ENCODE measurements at regions not wholly inside any gene's neighbourhood (a gene's known extent, or its start where the extent isn't known, plus 50 kb on each side); places are given as distances from the start of the nearest gene placed in this dataset.

DNA sequence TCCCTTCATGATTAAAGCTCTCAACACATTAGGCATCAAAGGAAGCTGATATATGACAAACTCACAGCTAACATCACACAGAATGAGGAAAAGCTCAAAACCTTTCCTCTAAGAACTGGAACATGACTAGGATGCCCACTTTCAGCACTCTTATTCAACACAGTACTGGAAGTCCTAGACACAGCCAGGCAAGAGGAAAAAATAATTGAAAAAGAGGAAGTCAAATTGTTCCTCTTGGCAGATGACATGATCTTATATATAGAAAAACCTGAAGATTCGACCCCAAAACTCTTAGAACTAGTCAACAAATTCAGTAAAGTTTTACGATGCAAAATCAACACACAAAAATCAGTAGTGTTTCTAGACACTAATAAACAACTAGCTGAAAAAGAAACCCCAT, 144.3 kb upstream of the NREP start:
- intact Hi-C loops (cut with micrococcal nuclease; ENCODE audit: unreplicated experiment): no loop called here
- TF ChIP-seq EZH2 (IDR thresholded peaks at IDR 0.05; ENCODE audit: borderline replicate concordance, low read depth, low read length, poor library complexity, severe bottlenecking) (no peak), CTCF (conservative IDR thresholded peaks at IDR 0.05; ENCODE audit: low read depth, low read length) (no peak)
- Histone ChIP-seq H3K9me3 (ENCODE audit: low read depth, low read length, poor library complexity, severe bottlenecking) (peaks cover 3% of the 10 kb centered on the region), H3K4me1 (ENCODE audit: insufficient read depth, low read length, poor library complexity, severe bottlenecking) (no peaks in the 10 kb centered on the region), H3K36me3 (ENCODE audit: insufficient read depth, low read length, poor library complexity, severe bottlenecking) (no peaks in the 10 kb centered on the region), H3K4me3 (ENCODE audit: low read depth, low read length, poor library complexity, severe bottlenecking) (no peak overlapping the region), H3K27me3 (replicated peaks; ENCODE audit: insufficient read depth, low read depth, low read length, poor library complexity) (no peaks in the 10 kb centered on the region), H3K27ac (ENCODE audit: low read depth, low read length, poor library complexity, severe bottlenecking) (no peak overlapping the region)
- ChIA-PET CTCF (no interaction called here), POLR2A (ENCODE audit: low non-redundant PET) (no interaction called here)
- no TSS peak for BruUV-seq (replicated peaks)
- no peak for DNase-seq (ENCODE audit: low spot score)

GRCh38 chr5:111892949-111893348, 136.0 kb upstream of the NREP start:
- TF ChIP-seq CTCF (conservative IDR thresholded peaks at IDR 0.05; ENCODE audit: low read depth, low read length): no peak
- TF ChIP-seq EZH2 (IDR thresholded peaks at IDR 0.05; ENCODE audit: borderline replicate concordance, low read depth, low read length, poor library complexity, severe bottlenecking): no peak
- DNase-seq (ENCODE audit: low spot score): no peak
- BruUV-seq (replicated peaks): no TSS peak
- ChIA-PET POLR2A (ENCODE audit: low non-redundant PET) (no interaction called here), CTCF (no interaction called here)
- no peaks in the 10 kb centered on the region for H3K9me3 ChIP-seq (ENCODE audit: low read depth, low read length, poor library complexity, severe bottlenecking)
- H3K27ac ChIP-seq (ENCODE audit: low read depth, low read length, poor library complexity, severe bottlenecking): no peak overlapping the region
- H3K4me3 ChIP-seq (ENCODE audit: low read depth, low read length, poor library complexity, severe bottlenecking): no peak overlapping the region
- no peaks in the 10 kb centered on the region for H3K4me1 ChIP-seq (ENCODE audit: insufficient read depth, low read length, poor library complexity, severe bottlenecking)
- H3K36me3 ChIP-seq (ENCODE audit: insufficient read depth, low read length, poor library complexity, severe bottlenecking): no peaks in the 10 kb centered on the region
- no peaks in the 10 kb centered on the region for H3K27me3 ChIP-seq (replicated peaks; ENCODE audit: insufficient read depth, low read depth, low read length, poor library complexity)
- intact Hi-C loops (cut with micrococcal nuclease; ENCODE audit: unreplicated experiment): no loop called here

- Histone ChIP-seq H3K4me3 (ENCODE audit: low read depth, low read length, poor library complexity, severe bottlenecking) (no peak overlapping the region), H3K27me3 (replicated peaks; ENCODE audit: insufficient read depth, low read depth, low read length, poor library complexity) (no peaks in the 10 kb centered on the region), H3K4me1 (ENCODE audit: insufficient read depth, low read length, poor library complexity, severe bottlenecking) (no peaks in the 10 kb centered on the region), H3K36me3 (ENCODE audit: insufficient read depth, low read length, poor library complexity, severe bottlenecking) (no peaks in the 10 kb centered on the region), H3K27ac (ENCODE audit: low read depth, low read length, poor library complexity, severe bottlenecking) (no peak overlapping the region), H3K9me3 (ENCODE audit: low read depth, low read length, poor library complexity, severe bottlenecking) (no peaks in the 10 kb centered on the region)
- POLR2A ChIA-PET (ENCODE audit: low non-redundant PET): no interaction called here
- BruUV-seq (replicated peaks): no TSS peak
- CTCF ChIA-PET: no interaction called here
- no peak for DNase-seq (ENCODE audit: low spot score)
- TF ChIP-seq CTCF (conservative IDR thresholded peaks at IDR 0.05; ENCODE audit: low read depth, low read length): no peak
- no peak for TF ChIP-seq EZH2 (IDR thresholded peaks at IDR 0.05; ENCODE audit: borderline replicate concordance, low read depth, low read length, poor library complexity, severe bottlenecking)
- intact Hi-C loops (cut with micrococcal nuclease; ENCODE audit: unreplicated experiment): no loop called here
Measured at GRCh38 chr5:111887706-111888105, 130.7 kb upstream of the NREP start.

Data from A673 (cell line).